CD4-positive, alpha-beta T cell treated with Interleukin-10 for 1 hour (primary cell): ENCODE measurements at regions not wholly inside any gene's neighbourhood (a gene's known extent, or its start where the extent isn't known, plus 50 kb on each side); places are given as distances from the start of the nearest gene placed in this dataset.
"Not testable (repeated sequence)": the region's sequence is repeated elsewhere in the genome, so short reads cannot be mapped to it uniquely, and the experiment has no call there.

ENCODE experiments used
- DNase-seq: peaks from one replicate; pipeline ENCODE4 v3.0.0-alpha.2; 2020

- no peak for DNase-seq
Observed at GRCh38 chr13:84641491-84641890, 759.2 kb upstream of the SLITRK1 start.

- no peak for DNase-seq
Observed at GRCh38 chr13:84640691-84641090, 758.4 kb upstream of the SLITRK1 start.

- DNase-seq: no peak
Observed at GRCh38 chr13:84630476-84630875, 748.2 kb upstream of the SLITRK1 start.

- no peak for DNase-seq
Observed at GRCh38 chr13:84616864-84617263, 734.6 kb upstream of the SLITRK1 start.

- DNase-seq: no peak
Observed at GRCh38 chr13:84609716-84610115, 727.4 kb upstream of the SLITRK1 start.

- DNase-seq: no peak
Observed at GRCh38 chr13:84607261-84608013, 725.2 kb upstream of the SLITRK1 start.

- no peak for DNase-seq
Observed at GRCh38 chr13:84606616-84607015, 724.3 kb upstream of the SLITRK1 start.

GRCh38 chr13:84605927-84606326 lies 723.7 kb upstream of the SLITRK1 start:
- DNase-seq: no peak

- DNase-seq: no peak
Observed at GRCh38 chr13:84591444-84591843, 709.2 kb upstream of the SLITRK1 start.

GRCh38 chr13:84590663-84591062 lies 708.4 kb upstream of the SLITRK1 start:
- no peak for DNase-seq

- no peak for DNase-seq
Observed at GRCh38 chr13:84588023-84588422, 705.7 kb upstream of the SLITRK1 start.

GRCh38 chr13:84579901-84580300 lies 697.6 kb upstream of the SLITRK1 start:
- DNase-seq: not testable (repeated sequence)

- no peak for DNase-seq
Observed at GRCh38 chr13:84574851-84575250, 692.6 kb upstream of the SLITRK1 start.

- DNase-seq: no peak
Observed at GRCh38 chr13:84571264-84571663, 689.0 kb upstream of the SLITRK1 start.

- DNase-seq: no peak
Observed at GRCh38 chr13:84570831-84571230, 688.6 kb upstream of the SLITRK1 start.

- no peak for DNase-seq
Observed at GRCh38 chr13:84569366-84569765, 687.1 kb upstream of the SLITRK1 start.

- no peak for DNase-seq
Observed at GRCh38 chr13:84567848-84568247, 685.6 kb upstream of the SLITRK1 start.

- no peak for DNase-seq
Observed at GRCh38 chr13:84566780-84567179, 684.5 kb upstream of the SLITRK1 start.

GRCh38 chr13:84563611-84564010 lies 681.3 kb upstream of the SLITRK1 start:
- no peak for DNase-seq

- no peak for DNase-seq
Observed at GRCh38 chr13:84553227-84553626, 671.0 kb upstream of the SLITRK1 start.

GRCh38 chr13:84543962-84544361 lies 661.7 kb upstream of the SLITRK1 start:
- no peak for DNase-seq

- no peak for DNase-seq
Observed at GRCh38 chr13:84542348-84542747, 660.1 kb upstream of the SLITRK1 start.

- no peak for DNase-seq
Observed at GRCh38 chr13:84536906-84537305, 654.6 kb upstream of the SLITRK1 start.

- no peak for DNase-seq
Observed at GRCh38 chr13:84528408-84529070, 646.3 kb upstream of the SLITRK1 start.

- no peak for DNase-seq
Observed at GRCh38 chr13:84525865-84526264, 643.6 kb upstream of the SLITRK1 start.
